ENCODE measurements at regions not wholly inside any gene's neighbourhood (a gene's known extent, or its start where the extent isn't known, plus 50 kb on each side); places are given as distances from the start of the nearest gene placed in this dataset.

DNA sequence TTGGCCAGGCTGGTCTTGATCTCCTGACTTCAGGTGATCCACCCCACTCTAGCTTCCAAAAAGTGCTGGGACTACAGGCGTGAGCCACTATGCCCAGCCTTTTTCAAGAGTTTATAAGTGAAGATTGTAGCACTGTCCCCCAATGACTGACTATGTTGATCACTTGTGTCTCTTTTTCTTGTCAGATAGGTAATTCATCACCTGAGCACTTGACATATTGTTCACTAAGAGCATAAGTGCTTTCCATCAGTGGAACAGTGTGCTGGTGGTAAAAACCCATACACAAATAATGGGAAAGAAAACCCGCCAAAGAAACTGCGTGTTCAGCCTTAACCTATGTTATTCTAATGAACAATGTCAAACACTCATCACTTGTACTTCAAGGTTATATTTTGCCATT lies 414.4 kb upstream of the CDH7 start:
- Histone ChIP-seq H3K4me3 (ENCODE audit: low read depth, low read length) (no peak overlapping the region), H3K27me3 (ENCODE audit: control insufficient read depth, insufficient read depth, low read length) (no peaks in the 10 kb centered on the region), H3K36me3 (ENCODE audit: control insufficient read depth, insufficient read depth, low read length) (no peaks in the 10 kb centered on the region)
- DNase-seq (ENCODE audit: low read depth), result no peak
- TF ChIP-seq, protein P1, sequence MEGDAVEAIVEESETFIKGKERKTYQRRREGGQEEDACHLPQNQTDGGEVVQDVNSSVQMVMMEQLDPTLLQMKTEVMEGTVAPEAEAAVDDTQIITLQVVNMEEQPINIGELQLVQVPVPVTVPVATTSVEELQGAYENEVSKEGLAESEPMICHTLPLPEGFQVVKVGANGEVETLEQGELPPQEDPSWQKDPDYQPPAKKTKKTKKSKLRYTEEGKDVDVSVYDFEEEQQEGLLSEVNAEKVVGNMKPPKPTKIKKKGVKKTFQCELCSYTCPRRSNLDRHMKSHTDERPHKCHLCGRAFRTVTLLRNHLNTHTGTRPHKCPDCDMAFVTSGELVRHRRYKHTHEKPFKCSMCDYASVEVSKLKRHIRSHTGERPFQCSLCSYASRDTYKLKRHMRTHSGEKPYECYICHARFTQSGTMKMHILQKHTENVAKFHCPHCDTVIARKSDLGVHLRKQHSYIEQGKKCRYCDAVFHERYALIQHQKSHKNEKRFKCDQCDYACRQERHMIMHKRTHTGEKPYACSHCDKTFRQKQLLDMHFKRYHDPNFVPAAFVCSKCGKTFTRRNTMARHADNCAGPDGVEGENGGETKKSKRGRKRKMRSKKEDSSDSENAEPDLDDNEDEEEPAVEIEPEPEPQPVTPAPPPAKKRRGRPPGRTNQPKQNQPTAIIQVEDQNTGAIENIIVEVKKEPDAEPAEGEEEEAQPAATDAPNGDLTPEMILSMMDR (IDR thresholded peaks at IDR 0.05; ENCODE audit: insufficient read depth, low read length, poor library complexity, severe bottlenecking), result no peak

DNA sequence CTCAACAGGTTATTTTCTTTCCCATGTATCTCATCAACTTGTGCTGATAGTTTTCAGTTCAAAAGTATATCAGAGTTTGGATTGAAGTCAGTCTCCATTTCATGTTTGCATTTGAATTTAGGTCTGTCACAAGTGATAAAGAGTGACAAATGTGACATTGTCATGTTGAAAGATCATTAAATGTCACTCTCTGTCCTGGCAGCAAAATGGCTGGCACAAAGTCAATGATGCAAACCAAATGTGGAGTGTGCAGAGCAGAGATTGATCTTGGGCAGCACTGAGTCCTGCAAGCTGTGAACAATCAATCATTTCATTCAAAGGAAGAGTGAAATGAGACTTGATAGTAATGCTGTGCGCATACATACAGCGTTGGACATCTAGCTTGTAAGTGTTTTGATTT lies 421.8 kb upstream of the CDH7 start:
- no peak for DNase-seq (ENCODE audit: low read depth)
- Histone ChIP-seq H3K4me3 (ENCODE audit: low read depth, low read length) (no peak overlapping the region), H3K27me3 (ENCODE audit: control insufficient read depth, insufficient read depth, low read length) (no peaks in the 10 kb centered on the region), H3K36me3 (ENCODE audit: control insufficient read depth, insufficient read depth, low read length) (no peaks in the 10 kb centered on the region)
- TF ChIP-seq, protein P1 (IDR thresholded peaks at IDR 0.05; ENCODE audit: insufficient read depth, low read length, poor library complexity, severe bottlenecking), result no peak

DNA sequence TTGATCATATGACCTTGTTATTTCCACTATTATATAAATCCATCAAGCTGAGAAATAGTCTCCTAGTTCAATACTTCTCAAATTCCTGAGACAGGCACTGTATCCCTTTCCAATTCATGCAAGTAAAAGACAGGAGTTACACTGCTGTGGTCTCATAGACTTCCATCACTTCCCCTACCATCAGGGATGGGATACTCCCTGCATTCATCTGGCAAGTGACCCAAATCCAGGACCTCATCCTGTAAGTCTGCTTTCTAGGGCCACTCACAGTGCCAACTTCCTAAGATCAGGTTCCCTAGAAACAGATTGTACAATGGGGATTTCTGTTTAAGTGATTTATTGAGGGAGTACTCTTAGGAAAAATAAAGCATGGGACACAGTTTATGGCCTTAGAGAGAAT lies 424.0 kb upstream of the CDH7 start:
- no peaks in the 10 kb centered on the region for H3K27me3 ChIP-seq (ENCODE audit: control insufficient read depth, insufficient read depth, low read length)
- TF ChIP-seq, protein P1 (IDR thresholded peaks at IDR 0.05; ENCODE audit: insufficient read depth, low read length, poor library complexity, severe bottlenecking), result no peak
- H3K36me3 ChIP-seq (ENCODE audit: control insufficient read depth, insufficient read depth, low read length), result no peaks in the 10 kb centered on the region
- H3K4me3 ChIP-seq (ENCODE audit: low read depth, low read length), result no peak overlapping the region
- DNase-seq (ENCODE audit: low read depth), result no peak

DNA sequence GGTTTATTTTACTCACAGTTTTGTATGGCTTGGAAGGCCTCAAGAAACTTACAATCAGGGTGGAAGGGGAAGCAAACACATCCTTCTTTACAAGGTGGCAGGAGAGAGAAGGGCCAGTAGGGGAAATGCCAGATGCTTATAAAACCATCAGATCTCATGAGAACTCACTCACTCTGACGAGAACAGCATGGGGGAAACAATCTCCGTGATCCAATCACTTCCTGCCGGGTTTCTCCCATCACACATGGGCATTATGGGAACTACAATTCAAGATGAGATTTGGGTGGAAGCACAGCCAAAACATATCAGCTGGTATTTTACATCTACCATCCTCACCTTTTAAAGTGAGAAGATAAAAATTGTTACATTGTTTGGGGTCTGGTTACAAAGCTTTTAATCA lies 427.9 kb upstream of the CDH7 start:
- H3K4me3 ChIP-seq (ENCODE audit: low read depth, low read length), result no peak overlapping the region
- no peaks in the 10 kb centered on the region for H3K27me3 ChIP-seq (ENCODE audit: control insufficient read depth, insufficient read depth, low read length)
- DNase-seq (ENCODE audit: low read depth), result no peak
- TF ChIP-seq, protein P1 (IDR thresholded peaks at IDR 0.05; ENCODE audit: insufficient read depth, low read length, poor library complexity, severe bottlenecking), result no peak
- no peaks in the 10 kb centered on the region for H3K36me3 ChIP-seq (ENCODE audit: control insufficient read depth, insufficient read depth, low read length)

DNA sequence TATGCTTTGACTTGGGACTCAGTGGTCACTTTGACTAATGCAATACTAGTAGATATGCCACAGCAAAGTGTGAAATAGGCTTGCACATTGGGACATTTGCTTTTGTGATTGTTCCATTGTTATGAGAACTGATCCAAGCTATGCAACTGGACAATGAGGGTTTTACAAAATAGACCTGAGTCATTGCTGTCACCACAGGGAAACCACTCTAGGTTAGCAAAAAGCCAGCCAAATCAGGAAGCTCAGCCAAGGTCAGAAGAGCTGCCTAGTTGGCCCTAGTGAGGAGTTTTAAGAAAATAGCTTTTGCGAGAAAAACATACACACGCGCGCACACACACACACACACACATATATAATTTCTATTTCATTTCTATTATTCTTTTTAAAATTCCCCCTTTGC lies 452.4 kb upstream of the CDH7 start:
- Histone ChIP-seq H3K4me3 (ENCODE audit: low read depth, low read length) (no peak overlapping the region), H3K27me3 (ENCODE audit: control insufficient read depth, insufficient read depth, low read length) (no peaks in the 10 kb centered on the region), H3K36me3 (ENCODE audit: control insufficient read depth, insufficient read depth, low read length) (no peaks in the 10 kb centered on the region)
- no peak for DNase-seq (ENCODE audit: low read depth)
- TF ChIP-seq, protein P1 (IDR thresholded peaks at IDR 0.05; ENCODE audit: insufficient read depth, low read length, poor library complexity, severe bottlenecking), result no peak

DNA sequence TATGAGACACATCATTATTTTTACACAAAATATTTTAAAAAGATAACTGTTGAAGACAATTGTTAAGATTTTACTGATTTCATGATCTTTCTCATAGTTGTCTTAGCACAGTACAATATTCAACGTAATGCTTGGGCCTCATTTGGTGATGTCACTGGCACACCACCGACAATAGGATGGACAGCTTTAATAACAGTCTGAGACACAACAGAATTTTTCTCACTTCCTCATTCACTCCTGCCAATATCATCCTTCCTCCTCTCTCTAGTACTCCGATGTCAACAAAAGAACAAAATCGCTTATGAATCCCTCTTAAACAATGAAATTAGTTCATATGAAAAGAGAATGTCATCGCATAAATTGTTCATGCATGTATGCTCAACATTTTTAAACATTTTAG lies 461.9 kb upstream of the CDH7 start:
- Histone ChIP-seq H3K36me3 (ENCODE audit: control insufficient read depth, insufficient read depth, low read length) (no peaks in the 10 kb centered on the region), H3K27me3 (ENCODE audit: control insufficient read depth, insufficient read depth, low read length) (no peaks in the 10 kb centered on the region), H3K4me3 (ENCODE audit: low read depth, low read length) (no peak overlapping the region)
- DNase-seq (ENCODE audit: low read depth), result no peak
- TF ChIP-seq, protein P1 (IDR thresholded peaks at IDR 0.05; ENCODE audit: insufficient read depth, low read length, poor library complexity, severe bottlenecking), result no peak

Data from kidney epithelial cell (primary cell).